Mesothelial cell of epicardium (in vitro differentiated cells): ENCODE measurements at regions not wholly inside any gene's neighbourhood (a gene's known extent, or its start where the extent isn't known, plus 50 kb on each side); places are given as distances from the start of the nearest gene placed in this dataset.

ENCODE experiments used
- DNase-seq, 2 experiments: peaks; one replicate each; pipeline ENCODE4 v3.0.0; 2021; ENCODE audit warnings: low spot score in 2 of 2; ENCODE audit not compliant: unreplicated experiment in 2 of 2
- H3K27ac Mint-ChIP-seq: 2 replicates; pipeline ENCODE4 v1.8.0; 2021; ENCODE audit warnings: mixed read lengths
- H3K27me3 Mint-ChIP-seq: 2 replicates; pipeline ENCODE4 v1.8.0; 2021; ENCODE audit warnings: low read depth, mixed read lengths
- H3K36me3 Mint-ChIP-seq: 2 replicates; pipeline ENCODE4 v1.8.0; 2021; ENCODE audit warnings: mixed read lengths
- H3K4me1 Mint-ChIP-seq: 2 replicates; pipeline ENCODE4 v1.8.0; 2021; ENCODE audit warnings: mixed read lengths
- H3K4me3 Mint-ChIP-seq: 2 replicates; pipeline ENCODE4 v1.8.0; 2021; ENCODE audit warnings: mild to moderate bottlenecking, moderate library complexity, mixed read lengths
- H3K9me3 Mint-ChIP-seq: 2 replicates; pipeline ENCODE4 v1.8.0; 2021; ENCODE audit warnings: mixed read lengths
- CTCF ChIP-seq: fragments of 200-600 bp; sonication (generic); IDR thresholded peaks from one replicate; pipeline ENCODE4 v1.5.0; 2021; ENCODE audit warnings: antibody characterized with exemption; ENCODE audit not compliant: unreplicated experiment

- Mint-ChIP-seq H3K4me3 (no peak overlapping the region), H3K4me1 (no peaks in the 10 kb centered on the region), H3K27ac (no peak overlapping the region), H3K27me3 (peaks cover 4% of the 10 kb centered on the region), H3K36me3 (no peaks in the 10 kb centered on the region), H3K9me3 (peaks cover 11% of the 10 kb centered on the region)
- no peak for TF ChIP-seq CTCF
- DNase-seq, result no peak
Measured at GRCh38 chr9:75591972-75592371, 298.5 kb upstream of the PCSK5 start.

GRCh38 chr9:75592586-75592985 lies 297.9 kb upstream of the PCSK5 start:
- Mint-ChIP-seq H3K27ac (no peak overlapping the region), H3K27me3 (peaks cover 8% of the 10 kb centered on the region), H3K4me3 (no peak overlapping the region), H3K36me3 (no peaks in the 10 kb centered on the region), H3K4me1 (no peaks in the 10 kb centered on the region), H3K9me3 (peaks cover 11% of the 10 kb centered on the region)
- no peak for TF ChIP-seq CTCF
- DNase-seq, result no peak

- H3K36me3 Mint-ChIP-seq, result no peaks in the 10 kb centered on the region
Measured at GRCh38 chr9:75593920-75594319, 296.6 kb upstream of the PCSK5 start.

GRCh38 chr9:75599126-75599525 lies 291.3 kb upstream of the PCSK5 start:
- no peaks in the 10 kb centered on the region for H3K9me3 Mint-ChIP-seq
- no peak overlapping the region for H3K4me3 Mint-ChIP-seq
- peaks cover 13% of the 10 kb centered on the region for H3K4me1 Mint-ChIP-seq
- H3K27ac Mint-ChIP-seq, result no peak overlapping the region
- TF ChIP-seq CTCF, result no peak
- H3K27me3 Mint-ChIP-seq, result peaks cover 29% of the 10 kb centered on the region
- H3K36me3 Mint-ChIP-seq, result no peaks in the 10 kb centered on the region
- no peak for DNase-seq

More at GRCh38 chr9:75593920-75594319, 296.6 kb upstream of the PCSK5 start:
- no peak for TF ChIP-seq CTCF
- Mint-ChIP-seq H3K9me3 (peaks cover 11% of the 10 kb centered on the region), H3K4me1 (no peaks in the 10 kb centered on the region), H3K27me3 (peaks cover 8% of the 10 kb centered on the region), H3K4me3 (no peak overlapping the region), H3K27ac (no peak overlapping the region)
- DNase-seq, result no peak

GRCh38 chr9:75601280-75601679 lies 289.2 kb upstream of the PCSK5 start:
- DNase-seq, result no peak
- H3K4me3 Mint-ChIP-seq, result no peak overlapping the region
- no peak for TF ChIP-seq CTCF
- H3K27me3 Mint-ChIP-seq, result peaks cover 39% of the 10 kb centered on the region
- H3K36me3 Mint-ChIP-seq, result no peaks in the 10 kb centered on the region
- H3K4me1 Mint-ChIP-seq, result peaks cover 13% of the 10 kb centered on the region
- no peaks in the 10 kb centered on the region for H3K9me3 Mint-ChIP-seq
- H3K27ac Mint-ChIP-seq, result no peak overlapping the region

- TF ChIP-seq CTCF, result no peak
- no peaks in the 10 kb centered on the region for H3K36me3 Mint-ChIP-seq
- no peak overlapping the region for H3K4me3 Mint-ChIP-seq
- H3K27me3 Mint-ChIP-seq, result peaks cover 44% of the 10 kb centered on the region
- no peak overlapping the region for H3K27ac Mint-ChIP-seq
- peaks cover 13% of the 10 kb centered on the region for H3K4me1 Mint-ChIP-seq
- no peak for DNase-seq
- H3K9me3 Mint-ChIP-seq, result no peaks in the 10 kb centered on the region
Measured at GRCh38 chr9:75602060-75602459, 288.4 kb upstream of the PCSK5 start.
